ENCODE measurements at regions not wholly inside any gene's neighbourhood (a gene's known extent, or its start where the extent isn't known, plus 50 kb on each side); places are given as distances from the start of the nearest gene placed in this dataset.

- peaks cover 0 to 3% (median 0%) of the 10 kb centered on the region in 3 donors for H3K4me1 ChIP-seq
- TF ChIP-seq CTCF (IDR thresholded peaks at IDR 0.05) (no peak), POLR2A (IDR thresholded peaks at IDR 0.05) (no peak)
- intact Hi-C loops (cut with DNase I) = no loop called here
- no peaks in the 10 kb centered on the region for H3K27me3 ChIP-seq
- H3K4me3 ChIP-seq = no peak overlapping the region
- no peaks in the 10 kb centered on the region for H3K9me3 ChIP-seq
- no peak for DNase-seq
- H3K27ac ChIP-seq = peak overlapping the region in 2 of 4 donors; percentile 56
- 15 to 30% methylated on average over 7 to 9 of the region's 9 CpGs for WGBS, 2 donors
- no peaks in the 10 kb centered on the region for H3K36me3 ChIP-seq
Measured at GRCh38 chr7:25707768-25708620, 444.0 kb upstream of the NFE2L3 start.

- peaks cover 0 to 11% (median 0%) of the 10 kb centered on the region in 3 donors for H3K4me1 ChIP-seq
- no peaks in the 10 kb centered on the region for H3K9me3 ChIP-seq
- 56 to 78% methylated on average over 1 of the region's 1 CpG for WGBS, 2 donors
- H3K36me3 ChIP-seq = no peaks in the 10 kb centered on the region
- H3K27ac ChIP-seq = peak overlapping the region in 2 of 4 donors; percentile 45 to 51
- intact Hi-C loops (cut with DNase I) = no loop called here
- no peak for DNase-seq
- H3K27me3 ChIP-seq = no peaks in the 10 kb centered on the region
- no peak for TF ChIP-seq POLR2A (IDR thresholded peaks at IDR 0.05)
- no peak for TF ChIP-seq CTCF (IDR thresholded peaks at IDR 0.05)
- H3K4me3 ChIP-seq = no peak overlapping the region
Measured at GRCh38 chr7:25710959-25711358, 441.0 kb upstream of the NFE2L3 start.

DNA sequence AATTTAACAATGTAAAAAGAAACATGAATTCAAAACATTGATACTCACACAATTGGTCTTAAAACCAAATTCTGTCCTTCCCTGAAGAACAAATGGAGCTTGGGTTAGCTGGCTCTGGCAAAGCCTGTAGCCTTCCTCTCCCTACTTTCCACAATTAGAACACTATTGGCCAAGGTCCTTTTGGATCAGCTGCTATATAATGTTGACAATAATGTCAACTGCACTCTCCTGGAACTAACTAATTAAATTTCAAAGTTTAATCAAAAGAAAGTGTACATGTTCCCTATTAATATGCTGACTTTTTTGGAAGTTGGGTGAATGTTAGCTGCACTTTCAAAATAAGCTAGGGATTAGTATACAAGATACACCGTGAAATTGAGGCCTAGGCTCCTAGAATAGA is 440.1 kb upstream of the NFE2L3 start:
- Histone ChIP-seq H3K36me3 (no peaks in the 10 kb centered on the region), H3K4me1 (peaks cover 0 to 11% (median 0%) of the 10 kb centered on the region in 3 donors), H3K27me3 (no peaks in the 10 kb centered on the region), H3K27ac (peak overlapping the region in 2 of 4 donors; percentile 45 to 51), H3K4me3 (no peak overlapping the region), H3K9me3 (no peaks in the 10 kb centered on the region)
- DNase-seq = no peak
- no peak for TF ChIP-seq POLR2A (IDR thresholded peaks at IDR 0.05)
- WGBS, 2 donors = 58 to 68% methylated on average over 1 of the region's 1 CpG
- intact Hi-C loops (cut with DNase I) = no loop called here

DNA sequence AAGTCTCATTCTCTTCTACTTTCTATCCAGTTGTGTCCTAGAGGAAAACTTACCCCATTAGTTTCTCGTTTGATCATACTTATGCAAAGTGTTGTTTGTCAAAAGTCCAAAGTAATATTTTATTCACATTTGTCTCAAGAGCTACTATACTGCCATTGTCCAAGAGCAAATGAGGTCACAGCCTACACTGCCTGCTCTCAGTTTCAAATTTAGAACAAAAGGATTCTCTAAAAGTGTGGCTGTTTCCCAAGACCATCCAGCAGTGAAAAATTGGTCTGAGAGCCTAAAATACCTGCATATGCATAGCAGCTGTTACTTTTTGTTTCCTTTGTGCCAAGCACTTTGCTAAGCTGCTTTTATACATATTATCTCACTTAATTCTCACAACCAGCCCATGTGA is 439.5 kb upstream of the NFE2L3 start:
- TF ChIP-seq POLR2A (IDR thresholded peaks at IDR 0.05) (no peak), CTCF (IDR thresholded peaks at IDR 0.05) (no peak)
- Histone ChIP-seq H3K36me3 (no peaks in the 10 kb centered on the region), H3K4me1 (peaks cover 0 to 11% (median 0%) of the 10 kb centered on the region in 3 donors), H3K27me3 (no peaks in the 10 kb centered on the region), H3K4me3 (no peak overlapping the region), H3K27ac (peak overlapping the region in 3 of 4 donors; percentile 23 to 45 (median 23)), H3K9me3 (no peaks in the 10 kb centered on the region)
- DNase-seq = no peak
- WGBS, 2 donors = 26 to 62% methylated on average over 1 of the region's 1 CpG
- intact Hi-C loops (cut with DNase I) = no loop called here

- H3K4me1 ChIP-seq = peaks cover 0 to 11% (median 0%) of the 10 kb centered on the region in 3 donors
- 65 to 71% methylated on average over 5 of the region's 5 CpGs for WGBS, 2 donors
- no peaks in the 10 kb centered on the region for H3K36me3 ChIP-seq
- no peak for DNase-seq
- intact Hi-C loops (cut with DNase I) = no loop called here
- peak overlapping the region in 3 of 4 donors; percentile 1 to 45 (median 23) for H3K27ac ChIP-seq
- H3K9me3 ChIP-seq = no peaks in the 10 kb centered on the region
- no peaks in the 10 kb centered on the region for H3K27me3 ChIP-seq
- TF ChIP-seq CTCF (IDR thresholded peaks at IDR 0.05) = no peak
- no peak overlapping the region for H3K4me3 ChIP-seq
Measured at GRCh38 chr7:25714013-25714412, 438.0 kb upstream of the NFE2L3 start.
